ENCODE measurements at regions not wholly inside any gene's neighbourhood (a gene's known extent, or its start where the extent isn't known, plus 50 kb on each side); places are given as distances from the start of the nearest gene placed in this dataset.

DNA sequence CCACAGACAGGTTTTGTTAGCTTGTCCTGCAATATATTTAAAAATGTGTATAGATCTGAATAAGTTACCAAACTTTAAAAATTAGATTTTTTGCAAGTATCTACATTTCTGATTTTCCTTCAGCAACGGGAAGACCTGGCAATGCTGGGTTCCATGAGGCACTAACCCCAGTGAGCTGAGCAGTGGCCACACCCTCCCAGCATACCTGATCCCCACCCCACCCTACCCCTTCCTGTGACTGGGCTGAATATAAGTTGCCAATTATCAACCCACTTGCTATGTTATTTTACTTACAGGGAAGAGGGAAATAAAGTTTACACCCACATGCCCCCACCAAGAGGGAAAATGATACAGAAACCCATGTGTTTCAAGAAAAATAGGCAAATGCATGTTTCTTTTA lies 70.3 kb upstream of the RALGAPA2 start:
- no peak overlapping the region for H3K4me2 ChIP-seq (ENCODE audit: low read length)
- H3K9me3 ChIP-seq (ENCODE audit: low read length) = no peaks in the 10 kb centered on the region
- no peak overlapping the region for H3K9ac ChIP-seq (ENCODE audit: low read length)
- H3K27me3 ChIP-seq (ENCODE audit: insufficient read depth, low read depth, low read length) = no peaks in the 10 kb centered on the region
- no peaks in the 10 kb centered on the region for H3K36me3 ChIP-seq (ENCODE audit: insufficient read depth, low read length)
- no peaks in the 10 kb centered on the region for H3K9me2 ChIP-seq (ENCODE audit: insufficient read depth, low read length)
- no peaks in the 10 kb centered on the region for H3F3A ChIP-seq (ENCODE audit: insufficient read depth, low read length, poor library complexity, severe bottlenecking)
- H3K4me3 ChIP-seq (ENCODE audit: low read length) = no peak overlapping the region
- no peak overlapping the region for H2AFZ ChIP-seq (ENCODE audit: low read depth, low read length)
- no peak overlapping the region for H3K27ac ChIP-seq (ENCODE audit: low read length)
- H4K20me1 ChIP-seq (ENCODE audit: insufficient read depth) = no peaks in the 10 kb centered on the region
- TF ChIP-seq POLR2AphosphoS5 (IDR thresholded peaks at IDR 0.05) = no peak
- TF ChIP-seq MXI1 (conservative IDR thresholded peaks at IDR 0.05; ENCODE audit: poor library complexity, severe bottlenecking) = no peak
- no peak for TF ChIP-seq TAF1 (IDR thresholded peaks at IDR 0.05; ENCODE audit: low read depth)
- no peak for TF ChIP-seq EP300 (conservative IDR thresholded peaks at IDR 0.05; ENCODE audit: poor library complexity, severe bottlenecking)
- no peak for TF ChIP-seq EZH2 (IDR thresholded peaks at IDR 0.05; ENCODE audit: borderline replicate concordance, insufficient read depth, low read length, poor library complexity, severe bottlenecking)
- no peak for TF ChIP-seq RAD21 (conservative IDR thresholded peaks at IDR 0.05)
- no peak for TF ChIP-seq SMC3 (conservative IDR thresholded peaks at IDR 0.05; ENCODE audit: poor library complexity)
- TF ChIP-seq, protein P1, sequence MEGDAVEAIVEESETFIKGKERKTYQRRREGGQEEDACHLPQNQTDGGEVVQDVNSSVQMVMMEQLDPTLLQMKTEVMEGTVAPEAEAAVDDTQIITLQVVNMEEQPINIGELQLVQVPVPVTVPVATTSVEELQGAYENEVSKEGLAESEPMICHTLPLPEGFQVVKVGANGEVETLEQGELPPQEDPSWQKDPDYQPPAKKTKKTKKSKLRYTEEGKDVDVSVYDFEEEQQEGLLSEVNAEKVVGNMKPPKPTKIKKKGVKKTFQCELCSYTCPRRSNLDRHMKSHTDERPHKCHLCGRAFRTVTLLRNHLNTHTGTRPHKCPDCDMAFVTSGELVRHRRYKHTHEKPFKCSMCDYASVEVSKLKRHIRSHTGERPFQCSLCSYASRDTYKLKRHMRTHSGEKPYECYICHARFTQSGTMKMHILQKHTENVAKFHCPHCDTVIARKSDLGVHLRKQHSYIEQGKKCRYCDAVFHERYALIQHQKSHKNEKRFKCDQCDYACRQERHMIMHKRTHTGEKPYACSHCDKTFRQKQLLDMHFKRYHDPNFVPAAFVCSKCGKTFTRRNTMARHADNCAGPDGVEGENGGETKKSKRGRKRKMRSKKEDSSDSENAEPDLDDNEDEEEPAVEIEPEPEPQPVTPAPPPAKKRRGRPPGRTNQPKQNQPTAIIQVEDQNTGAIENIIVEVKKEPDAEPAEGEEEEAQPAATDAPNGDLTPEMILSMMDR (IDR thresholded peaks at IDR 0.05; ENCODE audit: poor library complexity, severe bottlenecking) = no peak
- TF ChIP-seq, protein P2, sequence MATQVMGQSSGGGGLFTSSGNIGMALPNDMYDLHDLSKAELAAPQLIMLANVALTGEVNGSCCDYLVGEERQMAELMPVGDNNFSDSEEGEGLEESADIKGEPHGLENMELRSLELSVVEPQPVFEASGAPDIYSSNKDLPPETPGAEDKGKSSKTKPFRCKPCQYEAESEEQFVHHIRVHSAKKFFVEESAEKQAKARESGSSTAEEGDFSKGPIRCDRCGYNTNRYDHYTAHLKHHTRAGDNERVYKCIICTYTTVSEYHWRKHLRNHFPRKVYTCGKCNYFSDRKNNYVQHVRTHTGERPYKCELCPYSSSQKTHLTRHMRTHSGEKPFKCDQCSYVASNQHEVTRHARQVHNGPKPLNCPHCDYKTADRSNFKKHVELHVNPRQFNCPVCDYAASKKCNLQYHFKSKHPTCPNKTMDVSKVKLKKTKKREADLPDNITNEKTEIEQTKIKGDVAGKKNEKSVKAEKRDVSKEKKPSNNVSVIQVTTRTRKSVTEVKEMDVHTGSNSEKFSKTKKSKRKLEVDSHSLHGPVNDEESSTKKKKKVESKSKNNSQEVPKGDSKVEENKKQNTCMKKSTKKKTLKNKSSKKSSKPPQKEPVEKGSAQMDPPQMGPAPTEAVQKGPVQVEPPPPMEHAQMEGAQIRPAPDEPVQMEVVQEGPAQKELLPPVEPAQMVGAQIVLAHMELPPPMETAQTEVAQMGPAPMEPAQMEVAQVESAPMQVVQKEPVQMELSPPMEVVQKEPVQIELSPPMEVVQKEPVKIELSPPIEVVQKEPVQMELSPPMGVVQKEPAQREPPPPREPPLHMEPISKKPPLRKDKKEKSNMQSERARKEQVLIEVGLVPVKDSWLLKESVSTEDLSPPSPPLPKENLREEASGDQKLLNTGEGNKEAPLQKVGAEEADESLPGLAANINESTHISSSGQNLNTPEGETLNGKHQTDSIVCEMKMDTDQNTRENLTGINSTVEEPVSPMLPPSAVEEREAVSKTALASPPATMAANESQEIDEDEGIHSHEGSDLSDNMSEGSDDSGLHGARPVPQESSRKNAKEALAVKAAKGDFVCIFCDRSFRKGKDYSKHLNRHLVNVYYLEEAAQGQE (IDR thresholded peaks at IDR 0.05; ENCODE audit: borderline replicate concordance) = no peak
- H3K79me2 ChIP-seq (replicated peaks; ENCODE audit: insufficient read depth, low read length) = no peaks in the 10 kb centered on the region

DNA sequence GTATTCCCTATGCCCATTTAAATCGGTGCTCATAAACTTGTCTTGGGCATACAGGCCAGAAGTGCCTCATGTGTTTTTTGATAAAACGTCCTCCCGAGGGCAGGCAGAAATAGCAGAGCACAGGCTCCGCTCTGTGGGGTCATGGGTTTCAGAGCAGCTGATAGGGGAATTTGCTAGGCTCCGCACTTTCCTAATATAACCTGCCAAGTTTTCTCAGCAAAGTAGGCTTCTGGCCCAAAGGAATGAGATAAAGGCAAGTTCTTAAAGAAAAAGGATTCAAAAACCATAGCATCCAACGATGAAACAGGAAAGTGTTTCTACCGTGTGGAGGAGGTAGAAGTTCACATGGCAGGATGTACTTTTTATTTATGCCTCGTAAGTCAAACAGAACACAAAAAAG lies 69.8 kb upstream of the RALGAPA2 start:
- Histone ChIP-seq H3K36me3 (ENCODE audit: insufficient read depth, low read length) (no peaks in the 10 kb centered on the region), H3K4me2 (ENCODE audit: low read length) (no peak overlapping the region), H4K20me1 (ENCODE audit: insufficient read depth) (no peaks in the 10 kb centered on the region), H3K27me3 (ENCODE audit: insufficient read depth, low read depth, low read length) (no peaks in the 10 kb centered on the region), H3K9ac (ENCODE audit: low read length) (no peak overlapping the region), H3F3A (ENCODE audit: insufficient read depth, low read length, poor library complexity, severe bottlenecking) (no peaks in the 10 kb centered on the region), H3K79me2 (replicated peaks; ENCODE audit: insufficient read depth, low read length) (no peaks in the 10 kb centered on the region), H3K9me3 (ENCODE audit: low read length) (no peaks in the 10 kb centered on the region), H3K4me3 (ENCODE audit: low read length) (no peak overlapping the region), H3K27ac (ENCODE audit: low read length) (no peak overlapping the region), H3K9me2 (ENCODE audit: insufficient read depth, low read length) (no peaks in the 10 kb centered on the region), H2AFZ (ENCODE audit: low read depth, low read length) (no peak overlapping the region)
- no peak for TF ChIP-seq SMC3 (conservative IDR thresholded peaks at IDR 0.05; ENCODE audit: poor library complexity)
- no peak for TF ChIP-seq EZH2 (IDR thresholded peaks at IDR 0.05; ENCODE audit: borderline replicate concordance, insufficient read depth, low read length, poor library complexity, severe bottlenecking)

DNA sequence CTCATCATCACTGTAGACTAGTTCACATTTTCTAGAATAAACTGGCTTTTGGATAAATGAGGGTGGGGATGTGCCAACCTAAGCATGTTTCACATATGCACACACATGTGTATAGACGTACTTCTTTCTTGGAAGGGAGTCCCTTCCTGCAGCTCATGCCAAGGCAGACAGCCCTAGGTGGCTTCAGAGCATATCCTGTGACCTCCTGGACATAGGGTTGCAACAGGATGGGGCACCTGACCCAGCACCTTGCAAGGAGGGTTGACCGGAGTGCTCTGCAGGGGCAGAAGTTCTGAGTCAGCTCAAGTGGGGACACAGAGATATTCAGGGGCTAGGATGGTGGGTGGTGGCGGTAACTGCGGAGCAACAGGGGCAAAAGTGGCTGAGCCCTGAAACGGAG lies 68.6 kb upstream of the RALGAPA2 start:
- no peaks in the 10 kb centered on the region for H3K36me3 ChIP-seq (ENCODE audit: insufficient read depth, low read length)
- H3K9me3 ChIP-seq (ENCODE audit: low read length) = no peaks in the 10 kb centered on the region
- H3K9ac ChIP-seq (ENCODE audit: low read length) = no peak overlapping the region
- H3K4me3 ChIP-seq (ENCODE audit: low read length) = no peak overlapping the region
- no peak overlapping the region for H3K27ac ChIP-seq (ENCODE audit: low read length)
- no peaks in the 10 kb centered on the region for H3K27me3 ChIP-seq (ENCODE audit: insufficient read depth, low read depth, low read length)
- H3K9me2 ChIP-seq (ENCODE audit: insufficient read depth, low read length) = no peaks in the 10 kb centered on the region
- no peak overlapping the region for H2AFZ ChIP-seq (ENCODE audit: low read depth, low read length)
- no peaks in the 10 kb centered on the region for H4K20me1 ChIP-seq (ENCODE audit: insufficient read depth)
- TF ChIP-seq RAD21 (conservative IDR thresholded peaks at IDR 0.05) (no peak), EP300 (conservative IDR thresholded peaks at IDR 0.05; ENCODE audit: poor library complexity, severe bottlenecking) (no peak)
- H3K79me2 ChIP-seq (replicated peaks; ENCODE audit: insufficient read depth, low read length) = no peaks in the 10 kb centered on the region
- H3K4me2 ChIP-seq (ENCODE audit: low read length) = no peak overlapping the region
- no peaks in the 10 kb centered on the region for H3F3A ChIP-seq (ENCODE audit: insufficient read depth, low read length, poor library complexity, severe bottlenecking)
